Stimulated activated CD4-positive, alpha-beta T cell treated with anti-CD3 and anti-CD28 coated beads, Interleukin-4, amount 100 ng/mL, for 24 hours (primary cell): ENCODE measurements at regions not wholly inside any gene's neighbourhood (a gene's known extent, or its start where the extent isn't known, plus 50 kb on each side); places are given as distances from the start of the nearest gene placed in this dataset.

Source experiments
- DNase-seq: peaks from one replicate; pipeline ENCODE4 v3.0.0-alpha.2; 2020

GRCh38 chr4:126547352-126547751 is 1085.4 kb upstream of the INTU start:
- no peak for DNase-seq

DNA sequence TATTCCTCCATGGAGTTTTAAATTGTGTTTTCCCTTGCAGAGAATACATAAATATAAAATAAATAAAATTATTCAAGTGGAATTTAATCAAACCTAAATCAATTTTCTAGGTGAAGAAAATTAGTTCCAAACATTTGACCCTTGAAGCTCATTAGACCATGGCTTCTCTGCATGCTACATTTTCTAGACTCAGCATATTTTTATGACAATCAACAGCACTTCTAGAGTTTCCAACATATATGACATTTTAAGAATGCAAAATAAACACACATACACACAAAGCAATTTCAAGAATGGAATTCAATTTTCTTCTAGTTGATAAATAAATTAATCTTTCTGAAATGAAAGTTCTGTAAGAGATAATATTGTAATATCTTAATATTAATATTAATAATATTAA is 1083.9 kb upstream of the INTU start:
- DNase-seq = no peak

DNA sequence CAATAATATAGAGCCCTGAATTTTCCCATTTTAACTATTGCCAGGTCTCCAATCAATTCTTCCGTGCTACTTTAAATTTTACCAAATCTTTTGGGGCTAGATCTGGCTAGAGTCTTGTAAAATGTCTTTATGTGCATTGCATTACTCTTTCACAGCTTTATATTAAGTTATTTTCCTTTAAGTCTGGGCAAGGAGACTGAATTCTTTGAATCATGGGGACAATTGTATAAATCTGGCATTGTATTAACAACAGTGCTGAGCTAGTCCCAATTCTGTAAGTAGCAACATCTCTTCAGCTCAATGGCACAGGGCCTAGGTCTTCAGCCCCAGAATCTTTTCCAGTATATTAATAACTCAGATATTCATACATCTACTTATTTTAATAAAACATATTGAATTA is 1080.4 kb upstream of the INTU start:
- no peak for DNase-seq

- no peak for DNase-seq
Observed at GRCh38 chr4:126553248-126553647, 1079.5 kb upstream of the INTU start.

GRCh38 chr4:126558596-126558995 is 1074.2 kb upstream of the INTU start:
- DNase-seq = no peak

DNA sequence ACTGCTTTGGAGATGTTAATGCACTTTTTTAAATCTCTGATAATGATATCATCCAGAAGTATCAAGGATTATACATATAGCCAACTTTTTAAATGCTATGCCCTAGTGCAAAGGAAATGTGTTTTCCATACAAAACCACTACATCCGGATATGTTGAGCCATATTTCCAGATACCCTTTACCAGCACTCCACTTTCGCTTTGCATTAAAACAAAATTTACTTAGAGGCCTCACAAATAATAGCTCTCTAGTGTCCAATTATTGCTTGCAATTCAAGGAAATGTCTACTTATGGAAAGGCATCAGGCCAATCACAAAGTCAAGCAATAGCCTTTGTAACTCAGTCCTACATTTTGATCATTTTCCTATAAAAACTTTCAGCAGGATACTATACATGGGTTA is 1072.8 kb upstream of the INTU start:
- DNase-seq = no peak

- DNase-seq = no peak
Observed at GRCh38 chr4:126560794-126561193, 1072.0 kb upstream of the INTU start.

- no peak for DNase-seq
Observed at GRCh38 chr4:126563389-126563788, 1069.4 kb upstream of the INTU start.

DNA sequence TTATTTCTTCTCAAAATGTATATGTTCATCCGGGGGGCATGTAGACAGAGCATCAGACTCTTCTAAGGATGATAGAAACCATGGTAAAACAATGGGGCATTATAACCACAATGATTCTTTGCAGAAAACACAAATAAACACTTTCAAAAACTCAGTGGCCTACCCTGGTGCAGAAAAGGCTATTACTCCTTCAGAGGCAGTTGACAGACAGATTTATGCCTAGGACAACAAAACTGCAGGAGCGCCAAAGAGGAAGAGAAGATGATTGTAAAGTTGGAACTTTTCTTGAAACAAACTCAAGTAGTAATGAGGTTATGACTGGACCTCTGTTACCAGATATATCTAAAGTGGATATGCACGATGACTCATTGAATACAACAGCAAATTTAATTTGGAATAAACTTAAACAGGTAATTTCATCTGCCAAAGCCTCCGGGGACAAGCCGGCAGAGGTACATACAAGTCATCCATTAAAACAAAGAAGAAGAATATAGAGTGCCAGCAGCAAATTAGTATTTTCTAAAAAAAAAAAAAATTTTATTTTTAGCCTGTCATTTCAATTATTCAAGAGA is 1068.4 kb upstream of the INTU start:
- DNase-seq = no peak

- DNase-seq = no peak
Observed at GRCh38 chr4:126568652-126569570, 1063.8 kb upstream of the INTU start.

DNA sequence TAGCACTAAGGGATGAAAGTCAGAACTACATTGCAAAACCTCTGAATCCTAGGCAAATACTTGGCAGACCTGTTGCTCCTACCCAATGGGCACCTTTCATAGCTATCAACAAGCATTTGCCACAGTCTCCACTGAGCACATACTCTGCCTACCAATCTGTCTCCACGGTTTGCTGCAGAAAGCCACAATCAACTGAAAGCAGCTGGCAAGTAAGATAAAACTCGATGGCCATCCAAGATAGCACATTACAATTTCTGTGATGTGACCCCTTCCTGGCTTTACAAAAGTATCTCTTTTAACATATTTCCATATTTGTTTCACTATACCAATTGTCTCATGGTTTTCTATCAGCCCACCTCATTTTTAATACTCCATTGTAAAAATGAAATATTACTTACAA is 1060.5 kb upstream of the INTU start:
- DNase-seq = no peak

- DNase-seq = no peak
Observed at GRCh38 chr4:126582737-126583136, 1050.0 kb upstream of the INTU start.

- no peak for DNase-seq
Observed at GRCh38 chr4:126583509-126583908, 1049.2 kb upstream of the INTU start.

- no peak for DNase-seq
Observed at GRCh38 chr4:126591583-126591982, 1041.2 kb upstream of the INTU start.

- no peak for DNase-seq
Observed at GRCh38 chr4:126592088-126592487, 1040.7 kb upstream of the INTU start.

DNA sequence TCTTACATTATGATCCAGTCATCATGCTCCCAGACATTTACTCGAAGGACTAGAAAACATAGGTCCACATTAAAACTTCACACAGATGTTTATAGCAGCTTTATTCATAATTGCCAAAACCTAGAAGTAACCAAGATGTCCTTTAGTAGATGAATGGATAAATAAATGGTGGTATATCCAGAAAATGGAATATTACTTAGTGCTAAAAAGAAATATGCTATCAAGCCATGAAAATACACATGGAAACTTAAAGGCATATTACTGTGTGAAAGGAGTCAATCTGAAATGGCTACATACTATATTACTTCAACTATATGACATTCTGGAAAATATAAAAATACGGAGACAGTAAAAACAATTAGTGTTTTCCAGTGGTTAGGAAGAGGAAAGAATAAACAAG is 1039.1 kb upstream of the INTU start:
- DNase-seq = no peak

GRCh38 chr4:126595643-126596042 is 1037.1 kb upstream of the INTU start:
- no peak for DNase-seq

DNA sequence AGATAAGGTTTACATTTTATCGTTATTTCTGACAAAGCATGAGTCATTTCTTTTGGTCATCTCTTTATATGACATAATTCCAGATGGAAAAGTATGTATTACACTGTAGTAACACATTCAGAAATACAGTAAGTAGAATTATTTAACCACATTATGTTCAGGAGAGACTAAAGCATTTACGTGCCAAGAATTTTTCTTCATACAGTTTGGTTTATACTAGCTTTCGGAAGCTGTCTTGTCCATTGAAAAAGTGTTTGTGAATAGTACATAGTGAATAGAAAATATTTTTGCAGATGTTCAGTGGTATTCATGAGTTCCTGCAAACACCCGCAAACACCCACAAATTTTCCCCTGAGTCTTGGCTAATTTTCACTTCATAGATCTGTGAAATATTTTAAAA is 1033.0 kb upstream of the INTU start:
- DNase-seq = no peak

GRCh38 chr4:126603210-126603609 is 1029.5 kb upstream of the INTU start:
- no peak for DNase-seq

GRCh38 chr4:126603825-126604224 is 1028.9 kb upstream of the INTU start:
- DNase-seq = no peak

DNA sequence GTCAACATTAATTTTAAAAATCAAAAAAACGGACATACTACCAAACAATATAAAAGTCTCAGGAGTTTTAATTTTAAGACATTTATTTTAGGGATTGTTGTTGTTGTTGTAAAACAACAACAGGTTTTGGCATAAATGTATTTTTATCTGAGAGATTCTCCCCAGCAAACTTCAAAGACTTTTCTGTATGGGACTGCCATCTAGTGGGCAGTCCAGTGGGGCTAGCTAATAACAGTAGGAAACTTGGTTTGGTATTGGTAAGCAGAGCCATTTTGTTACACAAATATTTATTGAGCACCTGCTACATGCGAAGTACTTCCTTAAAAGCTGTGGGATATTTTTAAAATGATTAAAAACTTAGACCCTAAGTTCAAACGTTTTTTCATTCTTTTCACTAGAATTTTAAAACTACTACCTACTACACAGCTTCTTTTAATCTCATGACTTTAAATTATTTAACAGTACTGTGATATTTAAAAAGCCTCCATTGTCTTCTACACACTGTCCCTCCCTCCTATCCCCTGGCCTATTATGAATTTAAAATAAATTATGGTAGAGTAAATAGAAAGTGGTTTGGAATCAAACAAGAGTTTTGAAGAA is 1028.4 kb upstream of the INTU start:
- DNase-seq = no peak

- no peak for DNase-seq
Observed at GRCh38 chr4:126610933-126611332, 1021.8 kb upstream of the INTU start.

- no peak for DNase-seq
Observed at GRCh38 chr4:126611900-126612299, 1020.9 kb upstream of the INTU start.

DNA sequence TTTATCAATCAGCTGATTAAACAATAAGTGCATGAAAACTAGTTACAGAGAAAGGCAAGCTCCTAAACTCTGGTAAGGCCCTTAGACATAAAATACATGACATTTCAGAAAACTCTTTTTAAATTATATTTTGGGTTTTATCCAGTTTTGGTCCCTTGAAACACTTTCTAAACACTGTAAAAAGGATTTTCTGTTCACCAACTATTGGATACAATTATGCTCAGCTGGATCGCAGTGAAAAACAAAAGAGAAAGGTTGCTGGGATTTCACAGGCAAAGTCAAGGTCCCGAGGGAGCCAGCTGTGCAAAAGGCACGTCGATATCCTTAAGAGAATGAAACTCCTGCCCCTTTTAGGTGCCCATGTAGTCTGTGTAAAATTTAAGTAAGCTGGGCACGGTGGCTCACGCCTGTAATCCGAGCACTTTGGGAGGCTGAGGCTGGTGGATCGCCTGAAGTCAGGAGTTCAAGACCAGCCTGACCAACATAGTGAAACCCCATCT is 1018.4 kb upstream of the INTU start:
- no peak for DNase-seq
